Islet of Langerhans (tissue), 1 donor: ENCODE measurements at regions not wholly inside any gene's neighbourhood (a gene's known extent, or its start where the extent isn't known, plus 50 kb on each side); places are given as distances from the start of the nearest gene placed in this dataset.
"Not testable (repeated sequence)": the region's sequence is repeated elsewhere in the genome, so short reads cannot be mapped to it uniquely, and the experiment has no call there.

ENCODE experiments used
- FAIRE-seq: peaks from one replicate; lab custom pipeline; 2011; peaks lifted over from hg19 to GRCh38; lab: Jason Lieb, UNC

- FAIRE-seq = no peak
Observed at GRCh38 chr4:15163284-15163645, 161.0 kb downstream of the CPEB2 start.

DNA sequence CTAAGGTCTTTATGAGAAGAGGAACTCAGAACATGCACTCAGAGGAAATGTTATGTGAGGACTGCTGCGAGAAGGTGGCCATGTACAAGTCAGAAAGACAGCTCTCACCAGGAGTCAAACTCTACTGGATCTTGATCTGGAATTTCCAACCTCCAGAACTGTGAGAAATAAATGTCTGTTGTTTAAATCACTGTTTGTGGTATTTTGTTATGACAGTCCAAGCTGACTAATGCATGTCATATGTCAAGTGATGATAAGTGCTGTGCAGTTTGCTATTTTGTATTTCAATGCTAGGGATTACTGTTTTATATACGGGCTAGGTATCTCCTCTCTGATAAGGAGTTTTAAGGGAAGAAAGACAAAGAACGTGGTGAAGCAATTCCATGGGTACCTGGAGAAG is 162.3 kb downstream of the CPEB2 start:
- FAIRE-seq = no peak

DNA sequence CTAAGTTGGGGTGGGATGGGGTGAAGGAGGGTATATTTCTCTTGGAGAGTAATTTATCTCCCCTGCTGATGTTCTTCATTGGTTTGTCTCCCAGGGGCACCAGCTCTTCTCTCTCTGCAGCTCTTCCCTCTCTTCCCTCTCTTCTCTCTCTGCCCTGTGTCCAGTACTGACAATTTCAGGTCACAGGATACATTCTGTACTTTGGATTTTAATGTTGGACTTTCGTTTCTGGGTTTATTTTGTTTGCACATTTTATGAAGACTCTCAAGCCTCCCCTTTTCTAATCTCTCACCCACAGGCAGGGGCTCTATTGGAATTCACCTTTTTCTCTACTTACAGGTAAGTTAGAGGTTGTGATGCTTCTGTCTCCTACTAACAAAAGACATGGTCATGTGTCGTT is 165.5 kb downstream of the CPEB2 start:
- no peak for FAIRE-seq

GRCh38 chr4:15168759-15169158 is 166.5 kb downstream of the CPEB2 start:
- FAIRE-seq = no peak

DNA sequence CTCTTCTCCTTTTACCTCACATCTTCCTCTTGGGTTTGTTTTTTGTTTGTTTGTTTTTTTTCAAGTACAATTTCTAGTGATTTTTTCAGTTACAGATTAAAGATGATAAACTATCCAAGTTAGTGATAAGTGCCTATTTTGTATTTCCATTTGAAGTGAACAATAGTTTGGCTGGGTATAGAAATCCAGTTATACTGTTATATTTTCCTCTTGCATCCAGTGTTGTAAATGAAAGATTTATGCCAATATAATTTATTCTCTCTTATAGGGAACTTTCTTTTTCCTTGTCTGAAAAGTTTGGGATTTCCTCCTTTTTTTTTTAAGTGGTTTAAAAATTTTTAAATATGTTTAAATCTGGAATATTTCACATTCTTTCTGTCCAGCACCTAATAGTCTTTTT is 169.4 kb downstream of the CPEB2 start:
- FAIRE-seq = no peak

DNA sequence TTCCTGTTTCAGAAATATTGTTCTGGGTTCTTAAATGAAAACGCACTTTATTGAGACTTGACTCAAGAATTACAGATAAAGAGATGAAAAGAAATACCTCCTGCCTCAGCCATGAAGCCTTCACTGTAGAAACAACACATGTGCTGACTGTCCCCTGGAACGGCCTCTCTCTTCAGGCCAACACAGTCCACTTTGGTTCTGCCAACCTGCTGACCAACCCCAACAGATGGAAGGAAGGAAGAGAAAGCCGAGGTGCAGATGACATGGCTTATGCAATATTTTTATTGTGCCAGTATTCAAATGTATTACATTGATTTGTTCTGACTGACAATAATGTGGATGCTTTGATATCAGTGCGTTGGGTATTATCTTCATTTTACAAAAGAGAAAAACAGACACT is 171.0 kb downstream of the CPEB2 start:
- FAIRE-seq = no peak

DNA sequence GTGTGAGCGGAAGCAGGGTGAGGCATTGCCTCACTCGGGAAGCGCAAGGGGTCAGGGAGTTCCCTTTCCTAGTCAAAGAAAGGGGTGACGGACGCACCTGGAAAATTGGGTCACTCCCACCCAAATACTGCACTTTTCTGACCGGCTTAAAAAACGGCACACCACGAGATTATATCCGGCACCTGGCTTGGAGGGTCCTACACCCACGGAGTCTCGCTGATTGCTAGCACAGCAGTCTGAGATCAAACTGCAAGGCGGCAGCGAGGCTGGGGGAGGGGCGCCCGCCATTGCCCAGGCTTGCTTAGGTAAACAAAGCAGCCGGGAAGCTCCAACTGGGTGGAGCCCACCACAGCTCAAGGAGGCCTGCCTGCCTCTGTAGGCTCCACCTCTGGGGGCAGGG is 171.9 kb downstream of the CPEB2 start:
- not testable (repeated sequence) for FAIRE-seq

GRCh38 chr4:15179842-15180241 is 177.6 kb downstream of the CPEB2 start:
- FAIRE-seq = not testable (repeated sequence)

DNA sequence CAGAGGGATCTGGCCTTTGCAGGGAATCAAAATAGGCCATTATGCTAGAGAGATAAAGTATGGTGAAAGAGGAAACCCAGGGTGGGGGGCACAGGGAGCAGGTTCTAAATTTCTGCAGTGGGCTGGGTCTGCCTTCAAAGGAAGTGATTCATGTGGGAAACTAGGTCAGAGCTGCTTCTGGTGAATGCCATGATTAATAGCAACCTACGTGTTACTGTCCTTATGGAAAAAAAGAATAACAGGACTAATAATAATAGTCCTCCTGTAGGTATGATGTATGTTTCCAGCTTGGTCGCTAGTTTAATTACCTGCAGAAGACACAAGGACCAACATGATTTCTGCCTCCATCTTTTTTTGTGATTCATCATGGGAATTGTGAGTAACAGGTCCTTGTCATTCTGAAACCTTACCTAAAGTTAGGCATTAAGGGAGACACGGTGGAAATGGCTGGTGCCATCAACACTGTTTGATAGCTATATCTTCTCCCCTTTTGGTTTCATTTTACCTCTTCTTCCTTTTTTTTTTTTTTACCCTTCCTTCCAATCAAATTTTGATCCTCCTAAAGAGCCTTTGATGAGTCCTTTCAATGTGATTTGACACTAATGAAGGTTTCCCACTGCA is 180.4 kb downstream of the CPEB2 start:
- no peak for FAIRE-seq

DNA sequence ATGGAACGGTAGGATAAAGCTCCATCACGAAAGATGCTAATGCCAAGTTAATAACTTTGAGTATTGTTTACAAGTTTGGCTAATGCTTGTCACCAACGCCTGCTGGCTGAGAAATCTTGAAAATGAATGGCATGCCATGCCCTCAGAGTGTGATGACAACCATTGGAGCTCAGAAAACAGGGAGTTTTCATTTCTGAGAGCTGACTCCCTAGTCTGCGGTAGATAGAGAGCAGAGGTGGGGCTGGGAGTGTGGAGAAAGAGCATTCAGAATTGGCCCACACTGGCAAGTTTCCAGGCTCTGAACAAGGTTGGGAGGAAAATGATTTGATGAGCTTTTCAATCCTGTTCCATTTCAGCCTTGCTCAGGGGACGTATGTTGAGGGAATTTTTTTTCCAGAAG is 183.9 kb downstream of the CPEB2 start:
- FAIRE-seq = no peak

DNA sequence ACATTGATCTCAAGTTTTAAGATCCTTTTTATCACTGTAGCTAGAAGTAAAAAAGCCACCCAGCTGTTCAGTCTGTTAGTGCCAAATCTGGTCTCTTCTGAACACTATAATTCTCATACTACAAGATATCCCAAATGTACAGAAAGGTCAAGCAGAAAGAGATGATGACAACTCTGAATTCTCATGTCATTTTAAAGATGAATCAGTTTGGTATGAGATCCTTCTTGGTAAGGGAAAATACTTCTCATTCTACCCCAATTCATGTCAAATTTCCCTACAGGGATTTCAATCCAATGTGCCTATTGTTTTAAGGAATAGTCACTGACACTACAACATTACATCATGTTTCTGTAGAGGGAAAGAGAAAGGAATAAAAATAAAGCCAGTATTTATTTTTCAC is 184.5 kb downstream of the CPEB2 start:
- no peak for FAIRE-seq

GRCh38 chr4:15188605-15189539 is 186.6 kb downstream of the CPEB2 start:
- no peak for FAIRE-seq

- no peak for FAIRE-seq
Observed at GRCh38 chr4:15194520-15194919, 192.2 kb downstream of the CPEB2 start.

GRCh38 chr4:15197005-15197404 is 194.7 kb downstream of the CPEB2 start:
- FAIRE-seq = no peak

- FAIRE-seq = no peak
Observed at GRCh38 chr4:15198070-15198727, 195.9 kb downstream of the CPEB2 start.

DNA sequence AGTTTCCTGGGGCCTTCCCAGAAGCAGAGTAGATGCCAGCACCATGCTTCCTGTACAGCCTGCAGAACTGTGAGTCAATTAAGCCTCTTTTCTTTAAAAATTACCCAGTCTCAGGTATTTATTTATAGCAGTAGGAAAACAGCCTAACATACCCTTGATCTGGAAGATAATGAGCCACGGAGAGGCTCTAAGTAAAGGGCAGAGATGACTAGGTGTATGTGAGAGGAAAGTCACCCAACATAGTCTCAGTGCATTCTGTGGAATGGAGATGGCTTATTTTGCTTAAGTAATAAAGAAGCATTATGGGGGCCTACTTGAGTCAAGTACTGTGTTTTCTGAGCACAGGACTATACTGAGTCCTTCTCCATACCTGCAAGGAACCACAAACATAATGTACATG is 199.5 kb downstream of the CPEB2 start:
- FAIRE-seq = no peak

DNA sequence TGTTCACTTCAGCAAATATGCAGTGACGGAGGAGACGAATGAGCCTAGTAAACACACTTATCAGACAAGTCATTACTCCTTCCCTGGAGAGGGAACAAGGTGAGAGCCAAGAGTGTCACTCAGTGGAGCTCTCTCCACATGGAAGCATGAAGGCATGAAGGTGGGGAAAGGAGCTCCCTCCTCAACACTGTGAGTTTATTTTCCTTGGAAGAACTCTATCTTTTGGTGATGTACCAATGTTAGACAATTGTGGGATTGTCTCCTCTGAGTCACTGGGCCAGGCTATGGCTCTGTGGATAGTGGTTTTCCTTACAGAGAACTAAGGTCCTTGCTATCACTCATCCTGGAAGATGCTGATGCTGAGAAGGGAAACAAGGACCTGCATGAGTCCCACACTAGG is 200.2 kb downstream of the CPEB2 start:
- no peak for FAIRE-seq

DNA sequence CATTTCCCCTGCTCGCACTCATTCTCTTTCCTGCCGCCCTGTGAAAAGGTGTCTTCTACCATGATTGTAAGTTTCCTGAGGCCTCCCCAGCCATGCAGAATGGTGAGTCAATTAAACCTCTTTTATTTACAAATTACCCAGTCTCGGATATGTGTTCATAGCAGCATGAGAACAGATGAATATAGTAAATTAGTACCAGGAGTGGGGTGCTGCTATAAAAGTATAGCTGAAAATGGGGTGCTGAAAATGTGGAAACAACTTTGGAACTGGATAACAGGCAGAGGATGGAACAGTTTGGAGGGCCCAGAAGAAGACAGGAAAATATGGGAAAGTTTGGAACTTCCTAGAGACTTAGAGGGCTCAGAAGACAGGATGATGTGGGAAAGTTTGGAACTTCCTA is 204.2 kb downstream of the CPEB2 start:
- FAIRE-seq = not testable (repeated sequence)

DNA sequence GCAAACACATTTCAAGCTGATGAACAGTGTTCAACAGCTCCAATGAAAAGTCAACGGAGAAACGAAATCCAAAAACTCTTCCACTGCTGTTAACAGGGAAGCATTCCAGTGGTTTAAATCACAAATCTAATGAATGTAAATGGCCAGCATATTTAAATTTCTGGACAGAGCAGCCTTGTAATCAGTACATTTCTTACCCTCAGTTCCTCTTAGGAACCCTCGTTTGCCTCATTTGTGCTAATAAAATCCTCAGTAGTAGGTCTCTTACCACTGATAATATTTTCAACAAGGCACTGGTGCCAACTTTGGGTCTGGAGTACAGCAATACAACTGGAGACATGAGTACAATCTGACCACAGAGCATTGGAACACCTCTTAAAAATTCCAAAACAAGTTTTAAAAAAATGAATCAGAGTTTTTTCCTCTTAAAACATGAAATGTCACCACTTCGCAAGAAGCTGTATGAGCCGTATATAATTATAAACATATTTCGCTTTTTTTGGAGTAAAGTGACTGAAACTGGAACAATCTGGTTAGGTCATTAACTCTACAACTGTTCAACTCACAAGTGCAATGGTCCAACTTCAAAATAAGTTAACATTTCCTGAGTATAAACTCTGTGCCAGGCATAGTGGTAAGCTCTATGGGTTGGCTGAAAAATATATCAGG is 211.2 kb downstream of the CPEB2 start:
- no peak for FAIRE-seq

DNA sequence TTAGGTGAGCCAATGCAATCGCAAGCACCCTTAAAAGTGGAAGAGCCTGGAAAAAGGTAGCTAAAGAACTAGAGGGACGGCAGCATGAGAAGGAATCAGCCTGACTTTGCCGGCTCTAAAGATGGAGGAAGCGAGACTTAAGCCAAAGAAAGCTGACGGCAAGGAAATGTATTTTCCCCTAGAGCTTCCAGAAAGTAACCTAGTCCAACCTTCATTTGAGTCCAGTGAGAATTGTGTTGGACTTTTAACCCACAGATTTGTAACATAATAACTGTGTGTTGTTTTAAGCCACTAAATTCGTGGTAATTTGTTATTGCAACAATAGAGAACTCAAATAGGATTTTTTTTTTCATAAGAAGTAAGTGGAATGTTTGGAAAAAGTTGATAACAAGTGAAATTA is 212.7 kb upstream of the C1QTNF7 start:
- no peak for FAIRE-seq

DNA sequence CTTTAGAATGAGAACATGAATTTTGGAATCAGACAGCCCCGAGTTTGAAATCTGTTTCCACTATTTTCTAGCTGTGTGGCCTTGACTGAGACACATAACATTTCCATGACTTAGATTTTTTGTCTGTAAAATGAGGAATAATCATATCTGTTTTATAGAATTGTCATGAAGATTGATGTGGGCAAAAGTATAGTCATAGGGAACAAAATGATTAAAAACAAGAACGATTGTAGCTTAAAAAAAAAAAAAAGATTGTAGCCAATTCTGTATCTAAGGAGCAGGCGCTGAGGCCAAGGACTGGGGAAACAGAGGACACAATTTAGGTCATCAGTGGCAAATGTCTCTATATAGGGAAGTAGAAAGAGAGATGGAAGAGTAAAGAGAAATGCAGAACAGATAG is 201.6 kb upstream of the C1QTNF7 start:
- no peak for FAIRE-seq

DNA sequence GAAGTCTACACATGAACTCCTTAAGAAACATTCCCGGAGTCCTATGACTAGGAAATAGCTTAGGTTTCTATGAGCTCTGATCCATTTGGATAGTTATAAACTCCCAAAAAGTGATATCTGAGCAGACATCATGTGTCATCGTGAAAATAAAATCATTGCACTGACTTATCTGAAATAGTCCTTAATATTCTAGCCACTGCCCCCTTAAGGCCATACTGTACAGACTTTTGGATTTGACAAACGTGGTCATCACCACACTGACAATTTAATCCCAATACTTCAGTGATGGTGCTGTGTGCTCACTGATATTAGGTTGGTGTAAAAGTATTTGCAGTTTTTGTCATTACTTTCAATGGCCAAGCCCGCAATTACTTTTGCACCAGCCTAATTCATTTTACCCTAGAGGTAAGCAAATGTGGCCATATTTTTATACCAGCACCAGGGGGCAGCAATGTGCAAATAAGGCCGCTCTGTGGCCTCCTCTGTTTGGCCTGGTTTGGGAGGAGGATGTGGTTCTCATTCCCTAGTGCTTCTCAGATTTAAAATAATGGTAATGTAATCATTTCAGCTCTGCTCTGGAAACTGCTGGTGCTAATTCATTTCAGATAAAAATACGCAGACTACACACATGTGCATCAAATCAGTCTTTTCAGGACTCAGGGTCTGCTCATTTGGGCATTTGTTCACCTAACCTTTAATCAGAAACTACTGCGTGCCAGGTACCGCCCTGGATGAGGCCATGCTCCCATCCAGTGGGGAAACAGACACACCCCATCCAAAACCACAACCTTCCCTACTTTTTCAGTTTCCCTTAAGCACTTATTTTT is 196.4 kb upstream of the C1QTNF7 start:
- peak; percentile 64 for FAIRE-seq
